ENCODE measurements at regions not wholly inside any gene's neighbourhood (a gene's known extent, or its start where the extent isn't known, plus 50 kb on each side); places are given as distances from the start of the nearest gene placed in this dataset.

GRCh38 chr3:78516437-78516836 is 1251.4 kb downstream of the ROBO1 start:
- TF ChIP-seq NFKBIZ (CRISPR knock-in tag; IDR thresholded peaks at IDR 0.05): no peak
- no peak for TF ChIP-seq MXD4 (CRISPR knock-in tag; IDR thresholded peaks at IDR 0.05)
- TF ChIP-seq KDM4B (CRISPR knock-in tag; IDR thresholded peaks at IDR 0.05): no peak
- TF ChIP-seq ATF7 (IDR thresholded peaks at IDR 0.05): no peak
- no peak for TF ChIP-seq ATF7 (CRISPR knock-in tag; IDR thresholded peaks at IDR 0.05)
- TF ChIP-seq SNRNP70 (IDR thresholded peaks at IDR 0.05; ENCODE audit: low read depth, low read length): no peak
- TF ChIP-seq JUN (CRISPR knock-in tag; IDR thresholded peaks at IDR 0.05): no peak
